PC-9 (cell line): ENCODE measurements at regions not wholly inside any gene's neighbourhood (a gene's known extent, or its start where the extent isn't known, plus 50 kb on each side); places are given as distances from the start of the nearest gene placed in this dataset.

Experiments
- BruUV-seq: library from RNA; stranded (reverse); fragments of 400-500 nt; replicated peaks from 2 replicates; lab custom pipeline; 2021; lab: Mats Ljungman, UMichigan
- CTCF ChIA-PET: fragments of 300-600 bp; sonication (Branson Sonifier 250); formaldehyde crosslinking; loops from one replicate; lab custom pipeline; 2022; ENCODE audit warnings: antibody characterized with exemption; lab: Charles Lee
- POLR2A ChIA-PET: fragments of 300-600 bp; sonication (Branson Sonifier 250); formaldehyde crosslinking; loops from one replicate; lab custom pipeline; 2022; ENCODE audit warnings: antibody characterized with exemption; ENCODE audit not compliant: unreplicated experiment; lab: Charles Lee
- DNase-seq, 2 experiments: peaks; one replicate each; pipeline versions ENCODE4 v3.0.0 to v3.0.0-alpha.2; 2015 to 2022; ENCODE audit warnings: mixed read lengths in 1 of 2
- H2AFZ ChIP-seq: fragments of 200-600 bp; sonication (generic); 2 replicates; pipeline ENCODE4 v1.8.1; 2017; ENCODE audit warnings: antibody characterized with exemption
- H3F3A ChIP-seq: fragments of 200-600 bp; sonication (generic); 2 replicates; pipeline ENCODE4 v1.8.1; 2017; ENCODE audit warnings: antibody characterized with exemption, mild to moderate bottlenecking, low read depth; ENCODE audit not compliant: insufficient read depth
- H3K27ac ChIP-seq: fragments of 200-600 bp; sonication (generic); 2 replicates; pipeline ENCODE4 v1.6.1; 2016; ENCODE audit warnings: mixed run types
- H3K27me3 ChIP-seq: fragments of 200-600 bp; sonication (generic); 2 replicates; pipeline ENCODE4 v1.6.1; 2016; ENCODE audit warnings: low read depth, mixed run types; ENCODE audit not compliant: insufficient read depth
- H3K36me3 ChIP-seq: fragments of 200-600 bp; sonication (generic); 2 replicates; pipeline ENCODE4 v1.6.1; 2016; ENCODE audit warnings: low read depth, mixed run types
- H3K4me1 ChIP-seq: fragments of 200-600 bp; sonication (generic); replicated peaks from 2 replicates; pipeline ENCODE4 v1.6.1; 2016; ENCODE audit warnings: mixed run types; ENCODE audit not compliant: insufficient read depth
- H3K4me2 ChIP-seq: fragments of 200-600 bp; sonication (generic); 2 replicates; pipeline ENCODE4 v1.6.1; 2017; ENCODE audit warnings: mixed run types
- H3K4me3 ChIP-seq: fragments of 200-600 bp; sonication (generic); 2 replicates; pipeline ENCODE4 v1.6.1; 2016; ENCODE audit warnings: mixed run types
- H3K79me2 ChIP-seq: fragments of 200-600 bp; sonication (generic); 2 replicates; pipeline ENCODE4 v1.6.1; 2017; ENCODE audit warnings: low read depth, mixed run types
- H3K9me2 ChIP-seq: fragments of 200-600 bp; sonication (generic); 2 replicates; pipeline ENCODE4 v1.8.1; 2017; ENCODE audit warnings: mild to moderate bottlenecking; ENCODE audit not compliant: insufficient read depth
- H3K9me3 ChIP-seq: fragments of 200-600 bp; sonication (generic); 2 replicates; pipeline ENCODE4 v1.8.1; 2016; ENCODE audit warnings: low read depth; ENCODE audit not compliant: insufficient read depth
- H4K20me1 ChIP-seq: fragments of 200-600 bp; sonication (generic); 2 replicates; pipeline ENCODE4 v1.8.1; 2017; ENCODE audit not compliant: insufficient read depth
- EZH2 ChIP-seq: fragments of 200-600 bp; sonication (generic); IDR thresholded peaks from 2 replicates; pipeline ENCODE4 v1.8.0; 2017; ENCODE audit warnings: antibody characterized with exemption, low read depth
- intact Hi-C: fragments of 100-400 bp; cut with micrococcal nuclease; formaldehyde crosslinking; loops from one replicate; pipeline ENCODE4 v1.10.0; 2022; ENCODE audit not compliant: unreplicated experiment
- TF ChIP-seq, protein P1 (sequence below): fragments of 200-600 bp; sonication (generic); conservative IDR thresholded peaks from 2 replicates; pipeline ENCODE4 v1.6.1; 2017; ENCODE audit warnings: mixed run types, antibody characterized with exemption, mild to moderate bottlenecking, moderate library complexity

DNA sequence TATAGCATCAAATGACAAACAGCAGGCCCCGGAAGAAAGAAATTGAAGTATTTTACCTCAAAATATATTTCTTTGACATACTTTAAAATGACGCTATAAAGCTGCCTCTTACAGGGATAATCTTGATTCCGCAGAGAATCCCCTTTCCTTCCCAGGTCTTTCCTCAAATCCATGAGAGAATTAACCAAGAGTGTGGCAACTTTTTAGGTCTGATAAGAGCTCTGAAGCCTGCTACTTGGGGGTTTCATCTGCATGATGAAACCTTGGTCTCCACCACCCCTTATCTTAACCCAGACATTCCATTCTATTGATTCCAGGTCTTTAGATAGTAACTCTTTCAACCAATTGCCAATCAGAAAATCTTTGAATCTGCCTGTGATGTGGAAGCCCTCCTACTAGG, 173.8 kb downstream of the CEMIP2 start:
- intact Hi-C loops: no loop called here
- Histone ChIP-seq H3K9me3 (no peaks in the 10 kb centered on the region), H3K4me1 (0 out of 2 replicates have a peak, but pooled peaks cover 2% of the 10 kb centered on the region), H2AFZ (no peak overlapping the region), H3K27ac (no peak overlapping the region), H3K4me3 (no peak overlapping the region), H3K4me2 (no peak overlapping the region), H4K20me1 (no peaks in the 10 kb centered on the region), H3K79me2 (no peaks in the 10 kb centered on the region), H3F3A (no peaks in the 10 kb centered on the region), H3K36me3 (no peaks in the 10 kb centered on the region), H3K27me3 (no peaks in the 10 kb centered on the region), H3K9me2 (no peaks in the 10 kb centered on the region)
- ChIA-PET POLR2A (no interaction called here), CTCF (no interaction called here)
- no peak for DNase-seq
- no peak for TF ChIP-seq EZH2
- TF ChIP-seq, protein P1, sequence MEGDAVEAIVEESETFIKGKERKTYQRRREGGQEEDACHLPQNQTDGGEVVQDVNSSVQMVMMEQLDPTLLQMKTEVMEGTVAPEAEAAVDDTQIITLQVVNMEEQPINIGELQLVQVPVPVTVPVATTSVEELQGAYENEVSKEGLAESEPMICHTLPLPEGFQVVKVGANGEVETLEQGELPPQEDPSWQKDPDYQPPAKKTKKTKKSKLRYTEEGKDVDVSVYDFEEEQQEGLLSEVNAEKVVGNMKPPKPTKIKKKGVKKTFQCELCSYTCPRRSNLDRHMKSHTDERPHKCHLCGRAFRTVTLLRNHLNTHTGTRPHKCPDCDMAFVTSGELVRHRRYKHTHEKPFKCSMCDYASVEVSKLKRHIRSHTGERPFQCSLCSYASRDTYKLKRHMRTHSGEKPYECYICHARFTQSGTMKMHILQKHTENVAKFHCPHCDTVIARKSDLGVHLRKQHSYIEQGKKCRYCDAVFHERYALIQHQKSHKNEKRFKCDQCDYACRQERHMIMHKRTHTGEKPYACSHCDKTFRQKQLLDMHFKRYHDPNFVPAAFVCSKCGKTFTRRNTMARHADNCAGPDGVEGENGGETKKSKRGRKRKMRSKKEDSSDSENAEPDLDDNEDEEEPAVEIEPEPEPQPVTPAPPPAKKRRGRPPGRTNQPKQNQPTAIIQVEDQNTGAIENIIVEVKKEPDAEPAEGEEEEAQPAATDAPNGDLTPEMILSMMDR: no peak
- no TSS peak for BruUV-seq

DNA sequence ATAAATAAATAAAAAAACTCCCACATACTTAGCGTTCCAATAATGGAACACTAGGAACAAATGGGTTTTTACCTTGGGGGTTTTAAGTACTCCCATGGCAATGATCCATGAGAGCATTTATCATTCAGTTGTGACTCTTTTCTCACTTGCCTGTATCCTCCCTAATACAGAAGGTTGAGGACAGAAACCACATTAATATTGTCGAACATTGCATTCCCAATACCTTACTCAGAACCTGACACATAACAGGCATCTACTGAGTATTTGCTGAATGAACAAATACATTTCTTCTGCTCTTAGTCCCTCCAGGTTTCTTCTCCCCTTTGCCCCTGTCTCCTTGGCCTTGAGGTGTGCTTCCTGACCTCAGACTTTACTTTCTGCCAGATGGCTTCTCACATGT, 175.9 kb downstream of the CEMIP2 start:
- Histone ChIP-seq H3F3A (no peaks in the 10 kb centered on the region), H3K27me3 (no peaks in the 10 kb centered on the region), H3K4me2 (no peak overlapping the region), H3K4me1 (peaks cover 6% of the 10 kb centered on the region; the same call in 1 of the 2 replicates), H3K9me3 (no peaks in the 10 kb centered on the region), H3K9me2 (no peaks in the 10 kb centered on the region), H3K4me3 (no peak overlapping the region), H3K27ac (no peak overlapping the region), H3K79me2 (no peaks in the 10 kb centered on the region), H3K36me3 (no peaks in the 10 kb centered on the region), H2AFZ (no peak overlapping the region), H4K20me1 (no peaks in the 10 kb centered on the region)
- ChIA-PET POLR2A (no interaction called here), CTCF (no interaction called here)
- TF ChIP-seq EZH2: no peak
- TF ChIP-seq, protein P1: no peak
- intact Hi-C loops: no loop called here
- no peak for DNase-seq
- BruUV-seq: no TSS peak

DNA sequence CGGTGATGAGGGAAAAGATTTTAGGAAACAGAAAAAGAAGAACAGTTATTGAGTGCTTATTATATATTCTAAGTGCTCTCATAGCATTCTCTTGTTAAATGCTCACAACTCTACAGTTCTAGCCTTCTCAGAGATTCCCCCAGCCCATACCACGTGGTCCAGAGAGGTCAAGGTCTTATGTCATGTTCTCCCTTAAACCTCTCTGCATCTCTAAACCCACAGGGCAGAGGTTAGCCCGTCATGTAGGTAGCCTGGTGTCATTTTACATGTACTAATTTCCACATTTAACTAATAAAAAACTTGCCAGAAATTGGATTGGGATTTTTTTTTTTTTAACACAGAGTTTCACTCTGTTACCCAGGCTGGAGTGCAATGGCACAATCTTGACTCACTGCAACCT, 178.0 kb downstream of the CEMIP2 start:
- no peaks in the 10 kb centered on the region for H4K20me1 ChIP-seq
- H3K27me3 ChIP-seq: no peaks in the 10 kb centered on the region
- ChIA-PET CTCF (no interaction called here), POLR2A (no interaction called here)
- H3K9me2 ChIP-seq: no peaks in the 10 kb centered on the region
- no peaks in the 10 kb centered on the region for H3K36me3 ChIP-seq
- H2AFZ ChIP-seq: no peak overlapping the region
- BruUV-seq: no TSS peak
- H3K9me3 ChIP-seq: no peaks in the 10 kb centered on the region
- H3K4me2 ChIP-seq: no peak overlapping the region
- H3F3A ChIP-seq: no peaks in the 10 kb centered on the region
- TF ChIP-seq EZH2: no peak
- TF ChIP-seq, protein P1: no peak
- no peaks in the 10 kb centered on the region for H3K79me2 ChIP-seq
- intact Hi-C loops: no loop called here
- no peak overlapping the region for H3K4me3 ChIP-seq
- peaks cover 11% of the 10 kb centered on the region; the same call in 1 of the 2 replicates for H3K4me1 ChIP-seq
- no peak for DNase-seq
- no peak overlapping the region for H3K27ac ChIP-seq
